Spleen (tissue), 7 donors: ENCODE measurements at regions not wholly inside any gene's neighbourhood (a gene's known extent, or its start where the extent isn't known, plus 50 kb on each side); places are given as distances from the start of the nearest gene placed in this dataset.

Experiments used
- CTCF ChIP-seq, 11 experiments: fragments of 200-600 bp in 7 of 11; fragments of 450-650 bp in 4 of 11; sonication (generic) in 4 of 11; IDR thresholded peaks in 8 of 11; conservative IDR thresholded peaks in 3 of 11; 1 replicate in 7 of 11; 2 replicates in 4 of 11; pipeline versions ENCODE4 v1.4.0 to v1.8.0; 2016 to 2021; ENCODE audit warnings: antibody characterized with exemption in 11 of 11, inconsistent platforms in 4 of 11, mild to moderate bottlenecking in 1 of 11
- POLR2A ChIP-seq, 3 donors: fragments of 450-650 bp; IDR thresholded peaks; one replicate each; pipeline ENCODE4 v1.5.1; 2017; ENCODE audit warnings: antibody characterized with exemption in 3 of 3, mild to moderate bottlenecking in 1 of 3
- POLR2AphosphoS5 ChIP-seq, 3 donors: sonication (generic); formaldehyde crosslinking; IDR thresholded peaks; one replicate each; pipeline ENCODE4 v1.5.1; 2017; ENCODE audit warnings: antibody characterized with exemption in 3 of 3
- donor health status: DM: no; HTN: no; CAD: no; lungs with moderate emphysema.
- donor health status: DM: no; HTN: no; CAD: no.
- donor health status: DM: no; HTN: no; CAD: no.

GRCh38 chr3:105944276-105944675, 75.5 kb upstream of the CBLB start:
- TF ChIP-seq CTCF (IDR thresholded peaks at IDR 0.05 in 8 of 11, conservative IDR thresholded peaks at IDR 0.05 in 3 of 11) (no peak), POLR2A (IDR thresholded peaks at IDR 0.05) (no peak), POLR2AphosphoS5 (IDR thresholded peaks at IDR 0.05) (no peak)
